ENCODE measurements at regions not wholly inside any gene's neighbourhood (a gene's known extent, or its start where the extent isn't known, plus 50 kb on each side); places are given as distances from the start of the nearest gene placed in this dataset.
"Not testable (repeated sequence)": the region's sequence is repeated elsewhere in the genome, so short reads cannot be mapped to it uniquely, and the experiment has no call there.

GRCh38 chr14:26655128-26655527 is 57.3 kb upstream of the NOVA1 start:
- H3K9me3 ChIP-seq (ENCODE audit: control insufficient read depth, low read length, poor library complexity, severe bottlenecking), result no peaks in the 10 kb centered on the region
- no peaks in the 10 kb centered on the region for H3K36me3 Mint-ChIP-seq (ENCODE audit: low read depth)
- DNase-seq (no peak), ATAC-seq (no peak)
- no peak overlapping the region for H3K27ac Mint-ChIP-seq
- H3K27me3 Mint-ChIP-seq, result no peaks in the 10 kb centered on the region
- H3K4me1 Mint-ChIP-seq, result no peaks in the 10 kb centered on the region
- no peak overlapping the region for H3K4me3 Mint-ChIP-seq

GRCh38 chr14:26663506-26663905 is 65.7 kb upstream of the NOVA1 start:
- Mint-ChIP-seq H3K27me3 (no peaks in the 10 kb centered on the region), H3K36me3 (ENCODE audit: low read depth) (no peaks in the 10 kb centered on the region), H3K4me1 (no peaks in the 10 kb centered on the region)

GRCh38 chr14:26678732-26679420 is 81.0 kb upstream of the NOVA1 start:
- H3K27me3 Mint-ChIP-seq; H3K4me1 Mint-ChIP-seq; H3K4me3 Mint-ChIP-seq; H3K36me3 Mint-ChIP-seq (ENCODE audit: low read depth); ATAC-seq; H3K27ac Mint-ChIP-seq; DNase-seq; H3K9me3 ChIP-seq (ENCODE audit: control insufficient read depth, low read length, poor library complexity, severe bottlenecking): not testable (repeated sequence)

More at GRCh38 chr14:26663506-26663905, 65.7 kb upstream of the NOVA1 start:
- DNase-seq (no peak), ATAC-seq (no peak)
- Mint-ChIP-seq H3K27ac (no peak overlapping the region), H3K4me3 (no peak overlapping the region)
- no peaks in the 10 kb centered on the region for H3K9me3 ChIP-seq (ENCODE audit: control insufficient read depth, low read length, poor library complexity, severe bottlenecking)

- Mint-ChIP-seq H3K4me1 (no peaks in the 10 kb centered on the region), H3K27ac (no peak overlapping the region), H3K36me3 (ENCODE audit: low read depth) (no peaks in the 10 kb centered on the region), H3K4me3 (no peak overlapping the region), H3K27me3 (no peaks in the 10 kb centered on the region)
- H3K9me3 ChIP-seq (ENCODE audit: control insufficient read depth, low read length, poor library complexity, severe bottlenecking), result peaks cover 3% of the 10 kb centered on the region
- ATAC-seq, result no peak
- no peak for DNase-seq
Observed at GRCh38 chr14:26685401-26685800, 87.6 kb upstream of the NOVA1 start.

- H3K9me3 ChIP-seq (ENCODE audit: control insufficient read depth, low read length, poor library complexity, severe bottlenecking), result peaks cover 3% of the 10 kb centered on the region
- ATAC-seq (no peak), DNase-seq (no peak)
- H3K4me3 Mint-ChIP-seq, result no peak overlapping the region
- no peak overlapping the region for H3K27ac Mint-ChIP-seq
- H3K27me3 Mint-ChIP-seq, result no peaks in the 10 kb centered on the region
- H3K36me3 Mint-ChIP-seq (ENCODE audit: low read depth), result no peaks in the 10 kb centered on the region
- H3K4me1 Mint-ChIP-seq, result no peaks in the 10 kb centered on the region
Observed at GRCh38 chr14:26687301-26687837, 89.5 kb upstream of the NOVA1 start.

GRCh38 chr14:26694521-26694920 is 96.7 kb upstream of the NOVA1 start:
- Mint-ChIP-seq H3K4me1 (no peaks in the 10 kb centered on the region), H3K4me3 (no peak overlapping the region), H3K27ac (no peak overlapping the region), H3K36me3 (ENCODE audit: low read depth) (no peaks in the 10 kb centered on the region), H3K27me3 (no peaks in the 10 kb centered on the region)
- ATAC-seq (no peak), DNase-seq (no peak)
- H3K9me3 ChIP-seq (ENCODE audit: control insufficient read depth, low read length, poor library complexity, severe bottlenecking), result no peaks in the 10 kb centered on the region

GRCh38 chr14:26702721-26703230 is 104.9 kb upstream of the NOVA1 start:
- no peaks in the 10 kb centered on the region for H3K36me3 Mint-ChIP-seq (ENCODE audit: low read depth)
- no peaks in the 10 kb centered on the region for H3K9me3 ChIP-seq (ENCODE audit: control insufficient read depth, low read length, poor library complexity, severe bottlenecking)
- H3K4me1 Mint-ChIP-seq, result no peaks in the 10 kb centered on the region
- H3K27me3 Mint-ChIP-seq, result no peaks in the 10 kb centered on the region
- H3K27ac Mint-ChIP-seq, result no peak overlapping the region
- DNase-seq (no peak), ATAC-seq (no peak)
- no peak overlapping the region for H3K4me3 Mint-ChIP-seq

GRCh38 chr14:26703686-26704366 is 106.0 kb upstream of the NOVA1 start:
- H3K27ac Mint-ChIP-seq, result no peak overlapping the region
- ATAC-seq, result no peak
- H3K4me3 Mint-ChIP-seq, result no peak overlapping the region
- no peaks in the 10 kb centered on the region for H3K27me3 Mint-ChIP-seq
- no peaks in the 10 kb centered on the region for H3K36me3 Mint-ChIP-seq (ENCODE audit: low read depth)
- H3K4me1 Mint-ChIP-seq, result no peaks in the 10 kb centered on the region
- DNase-seq, result no peak
- no peaks in the 10 kb centered on the region for H3K9me3 ChIP-seq (ENCODE audit: control insufficient read depth, low read length, poor library complexity, severe bottlenecking)

- H3K27ac Mint-ChIP-seq, result no peak overlapping the region
- H3K4me1 Mint-ChIP-seq, result no peaks in the 10 kb centered on the region
- no peak overlapping the region for H3K4me3 Mint-ChIP-seq
- H3K9me3 ChIP-seq (ENCODE audit: control insufficient read depth, low read length, poor library complexity, severe bottlenecking), result no peaks in the 10 kb centered on the region
- no peaks in the 10 kb centered on the region for H3K36me3 Mint-ChIP-seq (ENCODE audit: low read depth)
- H3K27me3 Mint-ChIP-seq, result no peaks in the 10 kb centered on the region
- DNase-seq (no peak), ATAC-seq (no peak)
Observed at GRCh38 chr14:26707234-26707633, 109.4 kb upstream of the NOVA1 start.

- DNase-seq (no peak), ATAC-seq (no peak)
- Mint-ChIP-seq H3K4me3 (no peak overlapping the region), H3K36me3 (ENCODE audit: low read depth) (no peaks in the 10 kb centered on the region), H3K27me3 (no peaks in the 10 kb centered on the region), H3K4me1 (no peaks in the 10 kb centered on the region), H3K27ac (no peak overlapping the region)
- H3K9me3 ChIP-seq (ENCODE audit: control insufficient read depth, low read length, poor library complexity, severe bottlenecking), result no peaks in the 10 kb centered on the region
Observed at GRCh38 chr14:26709019-26709418, 111.2 kb upstream of the NOVA1 start.

- Mint-ChIP-seq H3K4me3 (no peak overlapping the region), H3K36me3 (ENCODE audit: low read depth) (no peaks in the 10 kb centered on the region)
Observed at GRCh38 chr14:26719514-26719913, 121.7 kb upstream of the NOVA1 start.

GRCh38 chr14:26722258-26722657 is 124.4 kb upstream of the NOVA1 start:
- H3K9me3 ChIP-seq (ENCODE audit: control insufficient read depth, low read length, poor library complexity, severe bottlenecking), result no peaks in the 10 kb centered on the region
- H3K4me1 Mint-ChIP-seq, result no peaks in the 10 kb centered on the region
- no peak overlapping the region for H3K4me3 Mint-ChIP-seq
- H3K36me3 Mint-ChIP-seq (ENCODE audit: low read depth), result no peaks in the 10 kb centered on the region
- DNase-seq (no peak), ATAC-seq (no peak)
- no peak overlapping the region for H3K27ac Mint-ChIP-seq
- H3K27me3 Mint-ChIP-seq, result no peaks in the 10 kb centered on the region

More at GRCh38 chr14:26719514-26719913, 121.7 kb upstream of the NOVA1 start:
- ATAC-seq (no peak), DNase-seq (no peak)
- peaks cover 4% of the 10 kb centered on the region for H3K9me3 ChIP-seq (ENCODE audit: control insufficient read depth, low read length, poor library complexity, severe bottlenecking)
- Mint-ChIP-seq H3K27ac (no peak overlapping the region), H3K4me1 (no peaks in the 10 kb centered on the region), H3K27me3 (no peaks in the 10 kb centered on the region)

- H3K9me3 ChIP-seq (ENCODE audit: control insufficient read depth, low read length, poor library complexity, severe bottlenecking), result no peaks in the 10 kb centered on the region
- Mint-ChIP-seq H3K4me1 (no peaks in the 10 kb centered on the region), H3K36me3 (ENCODE audit: low read depth) (no peaks in the 10 kb centered on the region), H3K27ac (no peak overlapping the region), H3K4me3 (no peak overlapping the region), H3K27me3 (no peaks in the 10 kb centered on the region)
- DNase-seq, result no peak
- ATAC-seq, result no peak
Observed at GRCh38 chr14:26729851-26730250, 132.0 kb upstream of the NOVA1 start.

All from T-helper 17 cell (primary cell).